ENCODE measurements at regions not wholly inside any gene's neighbourhood (a gene's known extent, or its start where the extent isn't known, plus 50 kb on each side); places are given as distances from the start of the nearest gene placed in this dataset.

- no peak for TF ChIP-seq Cebpa-rat (IDR thresholded peaks at IDR 0.05)
- peaks cover 8 to 63% (median 22%) of the 10 kb centered on the region in 10 experiments for H3K4me1 ChIP-seq
Measured at GRCh38 chr2:128641421-128642080, 322.9 kb upstream of the HS6ST1 start.

GRCh38 chr2:128642316-128642715, 323.6 kb upstream of the HS6ST1 start:
- Histone ChIP-seq H3K27ac (no peak overlapping the region), H4K20me1 (no peaks in the 10 kb centered on the region), H3K4me2 (peak overlapping the region in 2 of 11 experiments; percentile 55 to 63; a peak in 3 of 22 replicates), H3K4me3 (no peak overlapping the region), H3K4me1 (peaks cover 8 to 62% (median 22%) of the 10 kb centered on the region in 10 experiments), H3K9ac (no peak overlapping the region), H3K9me3 (replicated peaks in 1 of 11) (no peaks in the 10 kb centered on the region), H3K36me3 (no peaks in the 10 kb centered on the region), H3K27me3 (no peaks in the 10 kb centered on the region)
- TF ChIP-seq Cebpa-rat (IDR thresholded peaks at IDR 0.05): no peak

More at GRCh38 chr2:128641421-128642080, 322.9 kb upstream of the HS6ST1 start:
- Histone ChIP-seq H3K36me3 (no peaks in the 10 kb centered on the region), H3K27me3 (no peaks in the 10 kb centered on the region), H3K9me3 (replicated peaks in 1 of 11) (peaks cover 0 to 1% (median 0%) of the 10 kb centered on the region in 11 experiments; a peak in 2 of 22 replicates), H3K4me2 (no peak overlapping the region), H4K20me1 (no peaks in the 10 kb centered on the region), H3K9ac (no peak overlapping the region), H3K4me3 (no peak overlapping the region), H3K27ac (no peak overlapping the region)

DNA sequence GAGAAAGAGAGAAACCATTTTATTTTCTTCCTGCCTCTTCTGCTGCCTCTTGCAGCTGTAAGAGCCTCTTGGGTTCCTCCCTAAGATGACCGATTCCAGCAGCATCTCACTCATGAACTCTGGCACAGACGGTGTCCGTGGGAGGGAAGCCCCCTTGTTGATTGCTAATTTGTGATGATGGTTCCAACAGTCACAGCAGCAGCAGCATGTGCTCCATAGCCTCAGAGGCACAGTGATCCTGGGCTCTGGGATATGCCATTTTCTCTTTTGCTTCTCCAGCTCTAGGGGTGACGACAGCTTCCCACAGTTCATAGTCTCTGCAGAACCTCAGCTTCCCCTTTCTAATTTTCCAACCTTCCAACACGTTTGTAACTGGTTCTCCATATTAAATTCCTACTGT, 324.2 kb upstream of the HS6ST1 start:
- Histone ChIP-seq H4K20me1 (no peaks in the 10 kb centered on the region), H3K27me3 (no peaks in the 10 kb centered on the region), H3K4me1 (peaks cover 8 to 57% (median 22%) of the 10 kb centered on the region in 10 experiments), H3K27ac (no peak overlapping the region), H3K9ac (no peak overlapping the region), H3K36me3 (no peaks in the 10 kb centered on the region), H3K4me3 (no peak overlapping the region), H3K9me3 (replicated peaks in 1 of 11) (no peaks in the 10 kb centered on the region), H3K4me2 (peak overlapping the region in 2 of 11 experiments; percentile 55 to 63; a peak in 4 of 22 replicates)
- TF ChIP-seq Cebpa-rat (IDR thresholded peaks at IDR 0.05): no peak

DNA sequence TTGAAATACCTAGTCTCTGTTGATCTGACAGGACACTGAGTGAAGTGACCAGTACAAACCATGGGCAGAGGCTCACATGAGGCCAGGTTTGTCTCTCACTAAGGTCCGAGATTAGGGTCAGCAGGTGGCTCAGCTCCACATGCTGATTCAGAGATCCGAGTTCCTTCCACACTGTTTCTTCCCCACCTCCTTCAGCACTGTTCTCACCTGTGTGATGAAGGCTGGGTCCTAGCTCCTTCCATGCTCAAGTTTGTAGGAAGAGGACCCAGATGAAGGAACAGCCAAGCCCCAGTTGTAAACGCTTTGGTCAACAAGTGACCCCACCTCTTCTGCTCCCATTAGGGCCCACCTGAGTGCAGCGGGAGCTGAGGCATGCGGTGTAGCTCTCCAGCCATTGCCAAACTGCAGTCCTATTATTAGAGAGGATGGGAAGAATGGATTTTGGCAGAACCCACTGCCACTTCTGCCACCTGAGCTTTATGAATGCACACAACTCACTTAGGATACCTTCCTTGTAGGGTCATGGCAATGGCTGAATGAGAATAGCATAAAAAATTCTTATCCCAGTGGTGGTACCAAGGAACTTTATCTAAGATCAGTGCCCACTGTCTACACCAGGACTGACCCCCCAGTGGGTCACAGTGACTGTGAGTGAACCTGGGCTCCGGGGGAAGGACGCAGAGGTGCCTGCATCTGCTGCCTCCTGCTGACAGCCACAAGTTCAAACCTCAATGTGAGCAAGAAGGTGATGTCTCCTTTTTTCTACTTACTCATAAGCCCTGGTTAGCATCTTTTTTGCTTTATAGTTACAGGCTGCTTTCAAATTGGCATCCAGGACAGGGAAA, 324.8 kb upstream of the HS6ST1 start:
- Histone ChIP-seq H3K36me3 (no peaks in the 10 kb centered on the region), H3K9me3 (replicated peaks in 1 of 11) (no peaks in the 10 kb centered on the region), H3K9ac (no peak overlapping the region), H4K20me1 (no peaks in the 10 kb centered on the region), H3K4me2 (peak overlapping the region in 2 of 11 experiments; percentile 55 to 63; a peak in 3 of 22 replicates), H3K4me1 (peaks cover 5 to 51% (median 18%) of the 10 kb centered on the region in 10 experiments), H3K27ac (no peak overlapping the region), H3K4me3 (no peak overlapping the region), H3K27me3 (no peaks in the 10 kb centered on the region)
- no peak for TF ChIP-seq Cebpa-rat (IDR thresholded peaks at IDR 0.05)

GRCh38 chr2:128644156-128644555, 325.5 kb upstream of the HS6ST1 start:
- H3K27ac ChIP-seq: no peak overlapping the region
- no peaks in the 10 kb centered on the region for H3K9me3 ChIP-seq (replicated peaks in 1 of 11)
- no peaks in the 10 kb centered on the region for H3K27me3 ChIP-seq
- H4K20me1 ChIP-seq: no peaks in the 10 kb centered on the region
- H3K4me1 ChIP-seq: peaks cover 0 to 44% (median 11%) of the 10 kb centered on the region in 10 experiments; a peak in 15 of 20 replicates
- H3K9ac ChIP-seq: no peak overlapping the region
- H3K36me3 ChIP-seq: no peaks in the 10 kb centered on the region
- peak overlapping the region in 10 of 11 experiments; percentile 11 to 47 (median 31); a peak in 9 of 22 replicates for H3K4me2 ChIP-seq
- H3K4me3 ChIP-seq: no peak overlapping the region
- no peak for TF ChIP-seq Cebpa-rat (IDR thresholded peaks at IDR 0.05)

DNA sequence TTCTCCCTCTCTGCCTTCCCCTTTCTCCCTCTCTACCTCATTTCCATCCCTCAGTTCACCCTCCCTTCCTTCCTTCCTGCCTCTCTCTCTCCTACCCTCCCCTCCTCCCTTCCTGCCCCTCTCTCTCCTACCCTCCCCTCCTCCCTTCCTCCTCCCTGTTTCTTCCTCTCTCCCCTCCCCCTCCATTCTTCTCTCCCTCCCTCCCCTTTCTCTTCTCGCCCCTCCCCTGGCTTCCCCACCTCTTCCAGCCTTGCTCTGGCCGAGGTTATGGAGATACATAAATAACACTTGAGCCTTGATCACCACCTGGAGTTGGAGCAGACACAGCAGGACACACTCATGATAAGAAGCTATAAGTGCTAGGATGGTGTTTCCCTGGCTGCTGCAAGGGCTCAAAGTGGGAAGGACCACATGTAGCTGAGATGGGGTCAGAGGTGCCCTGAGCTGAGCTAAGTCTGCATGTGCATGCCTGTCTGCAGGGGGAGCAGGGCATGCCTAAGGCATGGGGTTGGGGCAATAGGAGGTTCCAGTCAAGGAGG, 326.1 kb upstream of the HS6ST1 start:
- Histone ChIP-seq H3K9me3 (replicated peaks in 1 of 11) (no peaks in the 10 kb centered on the region), H3K4me3 (no peak overlapping the region), H3K27ac (no peak overlapping the region), H3K27me3 (no peaks in the 10 kb centered on the region), H3K9ac (no peak overlapping the region), H3K4me1 (peaks cover 0 to 38% (median 11%) of the 10 kb centered on the region in 10 experiments; a peak in 15 of 20 replicates), H3K4me2 (peak overlapping the region in 10 of 11 experiments; percentile 21 to 47 (median 36); a peak in 11 of 22 replicates), H4K20me1 (no peaks in the 10 kb centered on the region), H3K36me3 (no peaks in the 10 kb centered on the region)
- no peak for TF ChIP-seq Cebpa-rat (IDR thresholded peaks at IDR 0.05)

DNA sequence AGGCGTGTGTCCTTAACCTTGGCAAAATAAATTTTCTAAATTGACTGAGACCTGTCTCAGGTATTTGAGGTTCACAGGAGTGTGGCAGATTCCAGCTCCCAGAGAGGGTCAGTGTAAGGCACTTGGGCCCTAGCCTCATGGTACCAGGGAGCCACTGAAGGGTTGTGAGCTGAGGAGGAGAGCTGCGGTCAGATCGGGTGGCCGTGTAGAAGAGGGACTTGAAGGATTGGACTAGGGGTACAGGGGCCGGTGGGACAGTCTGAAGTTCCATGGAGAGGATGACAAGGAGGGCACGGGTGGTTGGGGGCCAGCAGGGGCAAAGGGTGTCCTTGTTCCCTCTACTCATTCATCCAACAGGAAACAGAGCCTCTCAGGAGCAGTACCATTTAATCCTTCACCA, 327.0 kb upstream of the HS6ST1 start:
- Histone ChIP-seq H3K4me3 (no peak overlapping the region), H3K27ac (no peak overlapping the region)

DNA sequence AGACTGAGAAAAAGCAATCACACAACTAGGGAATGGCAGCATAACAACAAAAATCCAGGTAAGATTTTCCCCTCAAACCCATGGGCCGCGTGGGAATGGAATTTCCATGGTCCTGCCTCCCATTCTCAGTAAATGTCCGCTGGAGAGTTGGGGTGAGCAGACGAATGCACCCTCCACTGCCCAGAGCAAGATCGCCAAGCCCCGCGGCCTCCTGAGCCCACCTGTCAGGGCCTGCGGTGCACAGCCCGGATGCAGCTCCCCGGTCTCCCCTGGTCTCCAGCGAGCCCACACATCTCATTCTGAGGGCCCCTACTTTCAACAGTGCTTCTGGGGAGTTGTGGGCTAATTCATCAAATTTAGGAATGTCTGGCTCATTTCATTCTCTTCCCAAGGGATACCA, 327.4 kb upstream of the HS6ST1 start:
- Histone ChIP-seq H4K20me1 (no peaks in the 10 kb centered on the region), H3K4me3 (no peak overlapping the region), H3K36me3 (no peaks in the 10 kb centered on the region), H3K27ac (no peak overlapping the region), H3K9ac (no peak overlapping the region), H3K27me3 (no peaks in the 10 kb centered on the region), H3K9me3 (replicated peaks in 1 of 11) (no peaks in the 10 kb centered on the region), H3K4me2 (no peak overlapping the region), H3K4me1 (peaks cover 0 to 25% (median 11%) of the 10 kb centered on the region in 10 experiments; a peak in 15 of 20 replicates)
- TF ChIP-seq Cebpa-rat (IDR thresholded peaks at IDR 0.05): no peak

More for the DNA sequence above, 327.0 kb upstream of the HS6ST1 start:
- no peaks in the 10 kb centered on the region for H4K20me1 ChIP-seq
- no peaks in the 10 kb centered on the region for H3K36me3 ChIP-seq
- peaks cover 0 to 29% (median 11%) of the 10 kb centered on the region in 10 experiments; a peak in 15 of 20 replicates for H3K4me1 ChIP-seq
- no peak overlapping the region for H3K9ac ChIP-seq
- no peak overlapping the region for H3K4me2 ChIP-seq
- H3K27me3 ChIP-seq: no peaks in the 10 kb centered on the region
- no peak for TF ChIP-seq Cebpa-rat (IDR thresholded peaks at IDR 0.05)
- H3K9me3 ChIP-seq (replicated peaks in 1 of 11): no peaks in the 10 kb centered on the region

DNA sequence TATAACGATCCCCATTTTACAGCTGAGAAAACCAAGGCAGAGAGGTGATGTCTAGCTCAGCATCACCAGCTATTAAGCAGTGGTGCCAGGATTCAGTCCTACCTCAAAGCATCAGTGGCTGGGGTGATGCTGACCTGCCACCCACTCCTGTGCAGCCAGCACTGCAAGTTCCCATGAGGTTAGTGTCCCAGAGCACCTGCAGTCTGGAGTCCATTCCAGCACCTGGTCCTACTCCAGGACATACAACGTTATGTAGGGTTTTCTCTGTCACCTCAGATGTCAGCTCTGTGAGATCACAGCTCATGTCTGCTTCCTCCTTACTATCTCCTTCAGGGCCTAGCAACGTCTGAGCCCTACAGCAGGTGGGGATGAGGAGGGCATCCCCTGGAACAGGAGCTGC, 328.0 kb upstream of the HS6ST1 start:
- Histone ChIP-seq H3K9ac (no peak overlapping the region), H3K27ac (no peak overlapping the region), H3K36me3 (no peaks in the 10 kb centered on the region), H3K9me3 (replicated peaks in 1 of 11) (no peaks in the 10 kb centered on the region), H3K4me3 (no peak overlapping the region), H4K20me1 (no peaks in the 10 kb centered on the region), H3K4me1 (peaks cover 0 to 24% (median 11%) of the 10 kb centered on the region in 10 experiments; a peak in 15 of 20 replicates), H3K4me2 (no peak overlapping the region), H3K27me3 (no peaks in the 10 kb centered on the region)
- TF ChIP-seq Cebpa-rat (IDR thresholded peaks at IDR 0.05): no peak

Data from BLaER1 treated with 17β-estradiol and CSF1 and Interleukin-3, amounts not matched to agents 10 nM and 100 nM (cell line).